H1 (cell line): ENCODE measurements at regions not wholly inside any gene's neighbourhood (a gene's known extent, or its start where the extent isn't known, plus 50 kb on each side); places are given as distances from the start of the nearest gene placed in this dataset.

Experiments
- CHD1 ChIP-seq: IDR thresholded peaks from 2 replicates; pipeline ENCODE4 v1.6.1; 2012; ENCODE audit warnings: low read depth, low read length, improper control_type of control experiment
- EGR1 ChIP-seq: IDR thresholded peaks from 2 replicates; pipeline ENCODE4 v1.6.1; 2011; ENCODE audit warnings: low read depth, low read length, borderline replicate concordance
- MAX ChIP-seq: IDR thresholded peaks from 2 replicates; pipeline ENCODE4 v1.6.1; 2012; ENCODE audit warnings: inconsistent platforms
- NRF1 ChIP-seq: IDR thresholded peaks from 2 replicates; pipeline ENCODE4 v1.6.1; 2011; ENCODE audit warnings: mild to moderate bottlenecking, low read depth, low read length, improper control_type of control experiment
- PHF8 ChIP-seq: fragments of 200-600 bp; sonication (generic); conservative IDR thresholded peaks from 2 replicates; pipeline ENCODE4 v1.7.1; 2012; ENCODE audit warnings: low read depth, mild to moderate bottlenecking, inconsistent platforms, low read length, moderate library complexity
- POLR2A ChIP-seq, 2 experiments: IDR thresholded peaks; 1 replicate in 1 of 2; 2 replicates in 1 of 2; pipeline ENCODE4 v1.6.1; 2011; ENCODE audit warnings: low read depth in 2 of 2, low read length in 2 of 2, mild to moderate bottlenecking in 2 of 2; ENCODE audit errors: control extremely low read depth in 1 of 2
- SIN3A ChIP-seq, 2 experiments: IDR thresholded peaks in 1 of 2; conservative IDR thresholded peaks in 1 of 2; 2 replicates each; pipeline ENCODE4 v1.6.1; 2011 to 2012; ENCODE audit warnings: low read length in 2 of 2, improper control_type of control experiment in 1 of 2, low read depth in 1 of 2, mild to moderate bottlenecking in 1 of 2
- TAF1 ChIP-seq: IDR thresholded peaks from 2 replicates; pipeline ENCODE4 v1.6.1; 2011; ENCODE audit warnings: mild to moderate bottlenecking, low read depth, low read length

- TF ChIP-seq PHF8 (no peak), MAX (no peak), EGR1 (no peak), CHD1 (no peak), SIN3A (conservative IDR thresholded peaks at IDR 0.05 in 1 of 2, IDR thresholded peaks at IDR 0.05 in 1 of 2; ENCODE audit: low read depth in 1 of 2, low read length in 2 of 2) (no peak), TAF1 (no peak), POLR2A (IDR thresholded peaks at IDR 0.05; ENCODE audit: control extremely low read depth in 1 of 2, low read depth in 2 of 2, low read length in 2 of 2) (no peak), NRF1 (no peak)
Observed at GRCh38 chr2:219864154-219864553, 236.7 kb downstream of the SLC4A3 start (continued).
